ENCODE measurements at regions not wholly inside any gene's neighbourhood (a gene's known extent, or its start where the extent isn't known, plus 50 kb on each side); places are given as distances from the start of the nearest gene placed in this dataset.
"Not testable (repeated sequence)": the region's sequence is repeated elsewhere in the genome, so short reads cannot be mapped to it uniquely, and the experiment has no call there.

- DNase-seq (ENCODE audit: low read depth, low spot score): no peak
- TF ChIP-seq CTCF (IDR thresholded peaks at IDR 0.05; ENCODE audit: insufficient read depth, low read length, missing control alignments): no peak
- no peak overlapping the region for H3K4me3 ChIP-seq (ENCODE audit: low read depth, low read length)
- CTCF ChIA-PET: no interaction called here
- POLR2A ChIA-PET: no interaction called here
Observed at GRCh38 chr20:22844959-22845358, 190.2 kb upstream of the SSTR4 start.

- TF ChIP-seq CTCF (IDR thresholded peaks at IDR 0.05; ENCODE audit: insufficient read depth, low read length, missing control alignments): no peak
- no peak for DNase-seq (ENCODE audit: low read depth, low spot score)
- ChIA-PET CTCF (no interaction called here), POLR2A (no interaction called here)
- H3K4me3 ChIP-seq (ENCODE audit: low read depth, low read length): no peak overlapping the region
Observed at GRCh38 chr20:22846863-22847262, 188.2 kb upstream of the SSTR4 start.

GRCh38 chr20:22848364-22848763 lies 186.7 kb upstream of the SSTR4 start:
- ChIA-PET CTCF (no interaction called here), POLR2A (no interaction called here)
- H3K4me3 ChIP-seq (ENCODE audit: low read depth, low read length): no peak overlapping the region
- DNase-seq (ENCODE audit: low read depth, low spot score): no peak
- no peak for TF ChIP-seq CTCF (IDR thresholded peaks at IDR 0.05; ENCODE audit: insufficient read depth, low read length, missing control alignments)

GRCh38 chr20:22851679-22852346 lies 183.3 kb upstream of the SSTR4 start:
- CTCF ChIA-PET: interaction anchor here (1.0 to 1.9 kb wide), 5 partner anchors 12 to 383 kb away, joined by 3 to 7 read pairs (median 4); no protein-coding TSS in a partner anchor
- DNase-seq (ENCODE audit: low read depth, low spot score); POLR2A ChIA-PET; H3K4me3 ChIP-seq (ENCODE audit: low read depth, low read length): not testable (repeated sequence)
- peak; percentile 68 for TF ChIP-seq CTCF (IDR thresholded peaks at IDR 0.05; ENCODE audit: insufficient read depth, low read length, missing control alignments)

GRCh38 chr20:22861231-22861980 lies 173.7 kb upstream of the SSTR4 start:
- DNase-seq (ENCODE audit: low read depth, low spot score): peak; percentile 19
- ChIA-PET CTCF (no interaction called here), POLR2A (no interaction called here)
- TF ChIP-seq CTCF (IDR thresholded peaks at IDR 0.05; ENCODE audit: insufficient read depth, low read length, missing control alignments): no peak
- no peak overlapping the region for H3K4me3 ChIP-seq (ENCODE audit: low read depth, low read length)

GRCh38 chr20:22861990-22862389 lies 173.1 kb upstream of the SSTR4 start:
- ChIA-PET CTCF (no interaction called here), POLR2A (no interaction called here)
- no peak for DNase-seq (ENCODE audit: low read depth, low spot score)
- H3K4me3 ChIP-seq (ENCODE audit: low read depth, low read length): no peak overlapping the region
- no peak for TF ChIP-seq CTCF (IDR thresholded peaks at IDR 0.05; ENCODE audit: insufficient read depth, low read length, missing control alignments)

Data from AG04449 (cell line).